ENCODE measurements at regions not wholly inside any gene's neighbourhood (a gene's known extent, or its start where the extent isn't known, plus 50 kb on each side); places are given as distances from the start of the nearest gene placed in this dataset.

- TF ChIP-seq CTCF (IDR thresholded peaks at IDR 0.05) (no peak), POLR2A (IDR thresholded peaks at IDR 0.05) (no peak)
These were observed 107.2 kb upstream of the C2CD4B start for GRCh38 chr15:62272290-62272689.
